CD4-positive, alpha-beta T cell (primary cell): ENCODE measurements at regions not wholly inside any gene's neighbourhood (a gene's known extent, or its start where the extent isn't known, plus 50 kb on each side); places are given as distances from the start of the nearest gene placed in this dataset.

Source experiments
- ATAC-seq: fragments of 200-7000 bp; cut with Tn5 transposase; one replicate; pipeline ENCODE4 v1.10.0; 2022; ENCODE audit warnings: mild to moderate bottlenecking; ENCODE audit not compliant: poor library complexity
- CTCF ChIA-PET: fragments of 350-600 bp; sonication (Branson Sonifier 250); formaldehyde crosslinking; loops from one replicate; lab custom pipeline; 2021; ENCODE audit warnings: antibody characterized with exemption, inconsistent platforms; lab: Charles Lee
- POLR2A ChIA-PET: fragments of 350-600 bp; sonication (Branson Sonifier 250); formaldehyde crosslinking; loops from one replicate; lab custom pipeline; 2021; ENCODE audit warnings: antibody characterized with exemption, inconsistent platforms; lab: Charles Lee
- DNase-seq, 14 experiments: peaks; one replicate each; pipeline ENCODE4 v3.0.0-alpha.2; 2013 to 2020; ENCODE audit warnings: mixed read lengths in 2 of 14
- H3K27ac ChIP-seq, 2 donors: one replicate each; pipeline versions ENCODE4 v1.5.1 to v1.7.0; 2013; ENCODE audit warnings: low read length in 2 of 2, low read depth in 1 of 2, mild to moderate bottlenecking in 1 of 2
- H3K27me3 ChIP-seq, 2 experiments: 1 replicate in 1 of 2; 2 replicates in 1 of 2; pipeline versions ENCODE4 v1.6.1 to v1.7.0; 2013; ENCODE audit warnings: low read length in 2 of 2, control low read depth in 1 of 2, mild to moderate bottlenecking in 1 of 2, moderate library complexity in 1 of 2; ENCODE audit not compliant: insufficient read depth in 2 of 2, control insufficient read depth in 1 of 2
- H3K36me3 ChIP-seq: one replicate; pipeline ENCODE4 v1.6.1; 2013; ENCODE audit warnings: low read length, control low read depth; ENCODE audit not compliant: insufficient read depth
- H3K4me1 ChIP-seq: one replicate; pipeline ENCODE4 v1.6.1; 2013; ENCODE audit warnings: low read length, control low read depth; ENCODE audit not compliant: insufficient read depth
- H3K4me3 ChIP-seq: one replicate; pipeline ENCODE4 v1.5.1; 2013; ENCODE audit warnings: mild to moderate bottlenecking, low read length, moderate library complexity
- H3K9me3 ChIP-seq, 2 experiments: 1 replicate in 1 of 2; 2 replicates in 1 of 2; pipeline versions ENCODE4 v1.6.1 to v1.7.0; 2013; ENCODE audit warnings: low read length in 2 of 2, mild to moderate bottlenecking in 2 of 2, control low read depth in 1 of 2, moderate library complexity in 1 of 2; ENCODE audit not compliant: control insufficient read depth in 1 of 2, insufficient read depth in 1 of 2
- H3K27ac Mint-ChIP-seq: one replicate; pipeline ENCODE4 v1.8.0; 2020; ENCODE audit warnings: mixed read lengths
- H3K27me3 Mint-ChIP-seq: one replicate; pipeline ENCODE4 v1.8.0; 2021; ENCODE audit warnings: mixed read lengths
- H3K36me3 Mint-ChIP-seq: one replicate; pipeline ENCODE4 v1.8.0; 2021; ENCODE audit warnings: low read depth, mixed read lengths
- H3K4me1 Mint-ChIP-seq: one replicate; pipeline ENCODE4 v1.8.0; 2021; ENCODE audit warnings: low read depth, mixed read lengths
- H3K4me3 Mint-ChIP-seq: one replicate; pipeline ENCODE4 v1.8.0; 2020; ENCODE audit warnings: mild to moderate bottlenecking, mixed read lengths
- H3K9me3 Mint-ChIP-seq: one replicate; pipeline ENCODE4 v1.8.0; 2020; ENCODE audit warnings: mixed read lengths
- intact Hi-C, 2 experiments: fragments of 100-400 bp; cut with DNase I in 1 of 2; cut with micrococcal nuclease in 1 of 2; formaldehyde crosslinking; loops; one replicate each; pipeline versions ENCODE4 v1.15.1 to v1.9.0; 2023 to 2025; cut with DNase I, micrococcal nuclease
- TF ChIP-seq, protein P1 (sequence below): fragments of 200-600 bp; IDR thresholded peaks from one replicate; pipeline ENCODE4 v1.8.0; 2022; ENCODE audit warnings: antibody characterized with exemption, mild to moderate bottlenecking

DNA sequence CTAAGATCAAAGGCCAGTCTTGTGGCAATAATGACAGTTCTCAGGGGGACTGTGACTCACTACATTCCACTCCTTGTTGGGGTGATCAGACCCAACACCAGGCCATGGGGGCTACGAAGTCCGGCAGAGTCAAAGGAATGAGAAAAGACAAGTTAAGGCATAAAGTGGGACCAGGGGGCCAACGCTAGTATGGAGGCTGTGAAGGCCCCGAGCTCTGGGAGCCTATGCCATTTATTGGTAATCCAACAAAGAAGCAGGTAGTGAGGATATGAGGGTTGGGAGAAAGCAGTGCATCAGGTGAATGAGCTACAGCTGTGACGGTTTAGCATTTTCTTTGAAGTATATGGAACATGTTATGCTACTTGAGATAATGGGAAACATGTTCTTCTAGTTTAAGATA, 104.4 kb upstream of the C2CD4B start:
- Histone ChIP-seq H3K27me3 (peaks cover 7 to 8% of the 10 kb centered on the region in 2 experiments), H3K4me1 (no peaks in the 10 kb centered on the region), H3K36me3 (no peaks in the 10 kb centered on the region), H3K9me3 (peaks cover 28 to 38% of the 10 kb centered on the region in 2 experiments), H3K4me3 (no peak overlapping the region), H3K27ac (no peak overlapping the region)
- no peak for DNase-seq
- H3K4me3 Mint-ChIP-seq: no peak overlapping the region
- ChIA-PET CTCF (no interaction called here), POLR2A (no interaction called here)
- intact Hi-C loops: no loop called here
- peaks cover 8% of the 10 kb centered on the region for H3K27me3 Mint-ChIP-seq
- ATAC-seq: no peak
- no peak overlapping the region for H3K27ac Mint-ChIP-seq
- TF ChIP-seq, protein P1, sequence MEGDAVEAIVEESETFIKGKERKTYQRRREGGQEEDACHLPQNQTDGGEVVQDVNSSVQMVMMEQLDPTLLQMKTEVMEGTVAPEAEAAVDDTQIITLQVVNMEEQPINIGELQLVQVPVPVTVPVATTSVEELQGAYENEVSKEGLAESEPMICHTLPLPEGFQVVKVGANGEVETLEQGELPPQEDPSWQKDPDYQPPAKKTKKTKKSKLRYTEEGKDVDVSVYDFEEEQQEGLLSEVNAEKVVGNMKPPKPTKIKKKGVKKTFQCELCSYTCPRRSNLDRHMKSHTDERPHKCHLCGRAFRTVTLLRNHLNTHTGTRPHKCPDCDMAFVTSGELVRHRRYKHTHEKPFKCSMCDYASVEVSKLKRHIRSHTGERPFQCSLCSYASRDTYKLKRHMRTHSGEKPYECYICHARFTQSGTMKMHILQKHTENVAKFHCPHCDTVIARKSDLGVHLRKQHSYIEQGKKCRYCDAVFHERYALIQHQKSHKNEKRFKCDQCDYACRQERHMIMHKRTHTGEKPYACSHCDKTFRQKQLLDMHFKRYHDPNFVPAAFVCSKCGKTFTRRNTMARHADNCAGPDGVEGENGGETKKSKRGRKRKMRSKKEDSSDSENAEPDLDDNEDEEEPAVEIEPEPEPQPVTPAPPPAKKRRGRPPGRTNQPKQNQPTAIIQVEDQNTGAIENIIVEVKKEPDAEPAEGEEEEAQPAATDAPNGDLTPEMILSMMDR: no peak
- H3K9me3 Mint-ChIP-seq: peaks cover 19% of the 10 kb centered on the region
- H3K4me1 Mint-ChIP-seq: no peaks in the 10 kb centered on the region
- peaks cover 16% of the 10 kb centered on the region for H3K36me3 Mint-ChIP-seq

DNA sequence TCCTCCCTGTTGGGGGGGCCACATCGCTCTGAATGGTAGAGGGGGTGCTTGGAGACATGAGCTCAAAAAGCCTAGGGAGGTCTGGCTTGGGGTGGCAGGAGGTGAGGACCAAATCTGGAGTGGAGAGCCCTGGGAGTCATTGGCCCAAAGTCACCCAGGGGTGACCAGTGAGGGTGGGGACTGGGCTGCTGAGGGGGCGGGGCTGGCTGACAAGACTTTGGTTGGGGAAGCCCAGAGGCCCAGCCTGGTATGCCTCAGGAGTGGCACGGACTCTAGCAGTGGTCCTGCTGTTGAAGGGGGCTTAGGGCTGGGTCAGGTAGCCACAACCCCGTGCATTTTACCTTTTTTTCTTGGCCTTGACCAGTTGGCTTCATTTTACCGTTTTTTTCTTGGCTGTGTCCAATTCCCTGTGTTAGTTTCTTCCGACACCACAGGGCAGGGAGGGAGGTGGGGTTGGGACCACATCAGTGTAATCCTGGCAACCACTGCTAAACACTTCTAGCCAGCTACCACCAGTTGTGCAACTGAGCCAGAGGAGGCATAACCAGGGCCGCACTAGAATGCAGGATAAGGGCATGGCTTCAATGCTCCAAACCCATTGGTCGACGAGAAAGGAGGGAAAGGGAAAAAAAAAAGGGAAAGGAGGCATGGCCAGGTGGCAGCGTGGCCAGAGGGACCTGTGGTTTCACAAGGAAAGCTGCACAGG, 105.3 kb upstream of the C2CD4B start:
- intact Hi-C loops: no loop called here
- Histone ChIP-seq H3K4me3 (no peak overlapping the region), H3K27ac (no peak overlapping the region), H3K27me3 (peaks cover 7 to 8% of the 10 kb centered on the region in 2 experiments), H3K36me3 (no peaks in the 10 kb centered on the region), H3K9me3 (peaks cover 28 to 38% of the 10 kb centered on the region in 2 experiments), H3K4me1 (no peaks in the 10 kb centered on the region)
- no peak for ATAC-seq
- H3K4me1 Mint-ChIP-seq: no peaks in the 10 kb centered on the region
- peaks cover 16% of the 10 kb centered on the region for H3K36me3 Mint-ChIP-seq
- ChIA-PET CTCF (no interaction called here), POLR2A (no interaction called here)
- H3K27ac Mint-ChIP-seq: no peak overlapping the region
- no peak for DNase-seq
- TF ChIP-seq, protein P1: no peak
- peaks cover 13% of the 10 kb centered on the region for H3K27me3 Mint-ChIP-seq
- H3K4me3 Mint-ChIP-seq: no peak overlapping the region
- peaks cover 19% of the 10 kb centered on the region for H3K9me3 Mint-ChIP-seq

DNA sequence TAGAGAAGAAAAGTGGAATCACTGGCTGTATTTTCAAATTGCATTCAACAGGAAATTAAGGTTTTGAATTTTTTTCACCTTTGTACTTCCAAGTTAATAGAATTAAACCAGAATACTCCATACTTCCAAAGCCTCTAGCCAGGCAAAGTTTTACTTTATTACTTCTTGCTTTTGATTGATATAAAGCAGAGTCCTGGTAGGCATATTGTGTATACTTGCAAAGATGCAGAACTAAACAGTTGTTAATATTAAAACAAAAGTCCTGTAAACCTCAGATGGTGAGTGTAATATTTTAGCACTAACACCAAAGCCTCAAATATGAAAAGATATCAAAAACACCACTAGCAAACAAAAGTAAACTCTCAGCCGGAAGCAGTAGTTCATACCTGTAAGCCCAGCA, 107.2 kb upstream of the C2CD4B start:
- Mint-ChIP-seq H3K27me3 (peaks cover 22% of the 10 kb centered on the region), H3K36me3 (peaks cover 11% of the 10 kb centered on the region), H3K4me3 (no peak overlapping the region), H3K27ac (no peak overlapping the region), H3K4me1 (no peaks in the 10 kb centered on the region), H3K9me3 (peaks cover 16% of the 10 kb centered on the region)
- DNase-seq (no peak), ATAC-seq (no peak)
- Histone ChIP-seq H3K4me1 (no peaks in the 10 kb centered on the region), H3K9me3 (peaks cover 27 to 38% of the 10 kb centered on the region in 2 experiments), H3K27me3 (peaks cover 6 to 9% of the 10 kb centered on the region in 2 experiments), H3K4me3 (no peak overlapping the region), H3K27ac (no peak overlapping the region), H3K36me3 (no peaks in the 10 kb centered on the region)
- CTCF ChIA-PET: no interaction called here
- intact Hi-C loops: no loop called here
- POLR2A ChIA-PET: no interaction called here
- TF ChIP-seq, protein P1: no peak
